IMR-90 (cell line): ENCODE measurements at regions not wholly inside any gene's neighbourhood (a gene's known extent, or its start where the extent isn't known, plus 50 kb on each side); places are given as distances from the start of the nearest gene placed in this dataset.

Experiments used
- ATAC-seq: fragments of 200-7000 bp; cut with Tn5 transposase; 2 replicates; pipeline ENCODE4 v1.9.1; 2020; ENCODE audit warnings: low read depth, mild to moderate bottlenecking, moderate library complexity
- BruUV-seq: library from RNA; stranded (reverse); fragments of 400-500 nt; replicated peaks from 2 replicates; lab custom pipeline; 2021; lab: Mats Ljungman, UMichigan
- CTCF ChIA-PET: fragments of 300-600 bp; formaldehyde crosslinking; extraction: SDS; loops from one replicate; lab custom pipeline; 2021; ENCODE audit warnings: antibody characterized with exemption; lab: Yijun Ruan, JAX
- POLR2A ChIA-PET: fragments of 300-600 bp; sonication (Branson Sonifier 250); formaldehyde crosslinking; loops from one replicate; lab custom pipeline; 2022; ENCODE audit warnings: antibody characterized with exemption; ENCODE audit not compliant: unreplicated experiment; lab: Charles Lee
- DNase-seq: peaks from one replicate; pipeline ENCODE4 v3.0.0; 2013
- H2AFZ ChIP-seq: replicated peaks from 2 replicates; pipeline ENCODE3; 2013; ENCODE audit warnings: low read length, mild to moderate bottlenecking; ENCODE audit not compliant: poor library complexity
- H2AK5ac ChIP-seq: 2 replicates; pipeline ENCODE4 v1.6.1; 2013; ENCODE audit warnings: low read depth, low read length, inconsistent platforms
- H2AK9ac ChIP-seq: replicated peaks from 2 replicates; pipeline ENCODE3; 2013; ENCODE audit warnings: mild to moderate bottlenecking, low read depth, low read length, moderate library complexity; ENCODE audit not compliant: poor library complexity
- H2BK120ac ChIP-seq: 2 replicates; pipeline ENCODE4 v1.6.1; 2013; ENCODE audit warnings: low read depth, low read length, inconsistent platforms
- H2BK15ac ChIP-seq: 3 replicates; pipeline ENCODE4 v1.6.1; 2013; ENCODE audit warnings: low read depth, low read length, inconsistent platforms
- H2BK20ac ChIP-seq: 2 replicates; pipeline ENCODE4 v1.6.1; 2013; ENCODE audit warnings: low read depth, mild to moderate bottlenecking, inconsistent platforms, low read length, moderate library complexity
- H2BK5ac ChIP-seq: 2 replicates; pipeline ENCODE4 v1.6.1; 2013; ENCODE audit warnings: mild to moderate bottlenecking, low read depth, low read length, inconsistent platforms; ENCODE audit not compliant: poor library complexity, severe bottlenecking
- H3K14ac ChIP-seq: replicated peaks from 2 replicates; pipeline ENCODE4 v1.6.1; 2013; ENCODE audit warnings: low read depth, low read length, inconsistent platforms
- H3K18ac ChIP-seq: 2 replicates; pipeline ENCODE4 v1.6.1; 2013; ENCODE audit warnings: low read depth, low read length, control low read depth
- H3K23ac ChIP-seq: 2 replicates; pipeline ENCODE4 v1.6.1; 2013; ENCODE audit warnings: low read depth, low read length, inconsistent platforms
- H3K27ac ChIP-seq: 2 replicates; pipeline ENCODE4 v1.5.1; 2013; ENCODE audit warnings: mild to moderate bottlenecking, control low read depth, low read length; ENCODE audit not compliant: insufficient read depth
- H3K27me3 ChIP-seq: 2 replicates; pipeline ENCODE4 v1.6.1; 2013; ENCODE audit warnings: low read length; ENCODE audit not compliant: control insufficient read depth, insufficient read depth
- H3K36me3 ChIP-seq: 2 replicates; pipeline ENCODE4 v1.6.1; 2013; ENCODE audit warnings: low read length, mixed read lengths; ENCODE audit not compliant: control insufficient read depth, insufficient read depth
- H3K4ac ChIP-seq: 2 replicates; pipeline ENCODE4 v1.6.1; 2013; ENCODE audit warnings: low read depth, low read length, inconsistent platforms
- H3K4me1 ChIP-seq: 2 replicates; pipeline ENCODE4 v1.6.1; 2013; ENCODE audit warnings: low read length, mixed read lengths; ENCODE audit not compliant: control insufficient read depth, insufficient read depth
- H3K4me2 ChIP-seq: 2 replicates; pipeline ENCODE4 v1.6.1; 2013; ENCODE audit warnings: low read depth, mild to moderate bottlenecking, control low read depth, low read length, moderate library complexity
- H3K4me3 ChIP-seq: 2 replicates; pipeline ENCODE4 v1.5.1; 2013; ENCODE audit warnings: low read depth, mild to moderate bottlenecking, control low read depth, low read length, moderate library complexity; ENCODE audit not compliant: insufficient read depth
- H3K56ac ChIP-seq: 2 replicates; pipeline ENCODE4 v1.6.1; 2013; ENCODE audit warnings: low read length, inconsistent platforms; ENCODE audit not compliant: insufficient read depth; ENCODE audit errors: extremely low read depth
- H3K79me1 ChIP-seq, 2 experiments: 2 replicates each; pipeline ENCODE4 v1.6.1; 2013; ENCODE audit warnings: low read length in 2 of 2, inconsistent platforms in 1 of 2, low read depth in 1 of 2
- H3K9ac ChIP-seq: 2 replicates; pipeline ENCODE4 v1.6.1; 2013; ENCODE audit warnings: low read depth, low read length, control low read depth
- H3K9me1 ChIP-seq: 2 replicates; pipeline ENCODE4 v1.6.1; 2013; ENCODE audit warnings: low read length, inconsistent platforms; ENCODE audit not compliant: insufficient read depth
- H3K9me3 ChIP-seq: 2 replicates; pipeline ENCODE4 v1.6.1; 2013; ENCODE audit warnings: low read length; ENCODE audit not compliant: control insufficient read depth, insufficient read depth
- H4K20me1 ChIP-seq: 2 replicates; pipeline ENCODE4 v1.6.1; 2013; ENCODE audit warnings: low read length, inconsistent platforms; ENCODE audit not compliant: insufficient read depth
- H4K5ac ChIP-seq: 2 replicates; pipeline ENCODE4 v1.6.1; 2013; ENCODE audit warnings: mild to moderate bottlenecking, low read depth, low read length, control low read depth
- H4K8ac ChIP-seq, 2 experiments: 2 replicates each; pipeline ENCODE4 v1.6.1; 2013; ENCODE audit warnings: low read depth in 2 of 2, low read length in 2 of 2, control low read depth in 1 of 2, inconsistent platforms in 1 of 2
- H4K91ac ChIP-seq: 2 replicates; pipeline ENCODE4 v1.6.1; 2013; ENCODE audit warnings: low read depth, low read length, inconsistent platforms; ENCODE audit not compliant: insufficient read depth
- BHLHE40 ChIP-seq: fragments of 150-350 bp; IDR thresholded peaks from 2 replicates; pipeline ENCODE4 v1.6.1; 2016; ENCODE audit warnings: mild to moderate bottlenecking, low read depth, low read length
- CEBPB ChIP-seq: IDR thresholded peaks from 2 replicates; pipeline ENCODE4 v1.6.1; 2012; ENCODE audit warnings: low read depth, low read length, improper control_type of control experiment
- CHD1 ChIP-seq: IDR thresholded peaks from 2 replicates; pipeline ENCODE4 v1.6.1; 2012; ENCODE audit warnings: low read depth, low read length, improper control_type of control experiment
- FOS ChIP-seq: fragments of 150-350 bp; IDR thresholded peaks from 2 replicates; pipeline ENCODE4 v1.6.1; 2016; ENCODE audit warnings: low read depth, low read length
- MAFK ChIP-seq: IDR thresholded peaks from 2 replicates; pipeline ENCODE4 v1.6.1; 2012; ENCODE audit warnings: low read depth, low read length, improper control_type of control experiment
- MAZ ChIP-seq: IDR thresholded peaks from 2 replicates; pipeline ENCODE4 v1.6.1; 2012; ENCODE audit warnings: low read depth, mild to moderate bottlenecking, low read length, improper control_type of control experiment, moderate library complexity, borderline replicate concordance
- MXI1 ChIP-seq: IDR thresholded peaks from 2 replicates; pipeline ENCODE4 v1.6.1; 2012; ENCODE audit warnings: low read depth, mild to moderate bottlenecking, low read length, moderate library complexity, borderline replicate concordance
- NFE2L2 ChIP-seq: fragments of 150-350 bp; IDR thresholded peaks from 2 replicates; pipeline ENCODE4 v1.6.1; 2016; ENCODE audit warnings: low read depth, mild to moderate bottlenecking, low read length
- POLR2A ChIP-seq: IDR thresholded peaks from 2 replicates; pipeline ENCODE4 v1.6.1; 2012; ENCODE audit warnings: mild to moderate bottlenecking, low read depth, low read length
- RAD21 ChIP-seq: IDR thresholded peaks from 2 replicates; pipeline ENCODE4 v1.6.1; 2012; ENCODE audit warnings: low read length, improper control_type of control experiment
- RCOR1 ChIP-seq: IDR thresholded peaks from 2 replicates; pipeline ENCODE4 v1.6.1; 2012; ENCODE audit warnings: mild to moderate bottlenecking, low read length, improper control_type of control experiment; ENCODE audit not compliant: insufficient replicate concordance
- RFX5 ChIP-seq: IDR thresholded peaks from 2 replicates; pipeline ENCODE4 v1.8.0; 2012; ENCODE audit warnings: low read depth, mild to moderate bottlenecking, low read length, moderate library complexity
- SMC3 ChIP-seq: fragments of 150-350 bp; IDR thresholded peaks from 2 replicates; pipeline ENCODE4 v1.6.1; 2016; ENCODE audit warnings: low read depth, mild to moderate bottlenecking, antibody characterized with exemption, low read length, moderate library complexity
- WGBS, 2 experiments: methylation state at CpG; one replicate each; pipeline versions ENCODE4 v1.1.5 to v1.1.7; 2013; ENCODE audit warnings: missing lambda C conversion rate in 2 of 2; ENCODE audit not compliant: insufficient read length in 1 of 2; ENCODE audit errors: extremely low coverage in 2 of 2; 5-methylcytosine and 5-hydroxymethylcytosine counted together
- dilution Hi-C: fragments of 300-500 bp; cut with HindIII; formaldehyde crosslinking; loops from one replicate; pipeline ENCODE4 v1.14.3; 2018; ENCODE audit warnings: low sequenced_read_pairs; ENCODE audit not compliant: unreplicated experiment
- in situ Hi-C: fragments of 300-500 bp; cut with MboI; formaldehyde crosslinking; loops from 3 replicates; pipeline ENCODE4 v1.14.3; 2019; ENCODE audit warnings: low sequenced_read_pairs, inconsistent platforms, mixed read lengths
- intact Hi-C: fragments of 100-400 bp; cut with micrococcal nuclease; formaldehyde crosslinking; loops from 2 replicates; pipeline ENCODE4 v1.10.0; 2022
- TF ChIP-seq, protein P1 (sequence below): fragments of 150-350 bp; IDR thresholded peaks from 2 replicates; pipeline ENCODE4 v1.6.1; 2016; ENCODE audit warnings: low read depth, mild to moderate bottlenecking, low read length, moderate library complexity, borderline replicate concordance
- TF ChIP-seq, protein P2 (sequence below): conservative IDR thresholded peaks from 2 replicates; pipeline ENCODE4 v1.5.1; 2012; ENCODE audit warnings: mild to moderate bottlenecking, low read depth, low read length, improper control_type of control experiment
- TF ChIP-seq, protein P3 (sequence below): fragments of 150-350 bp; IDR thresholded peaks from 2 replicates; pipeline ENCODE4 v1.6.1; 2017; ENCODE audit warnings: mild to moderate bottlenecking, antibody characterized with exemption, low read length, low read depth

DNA sequence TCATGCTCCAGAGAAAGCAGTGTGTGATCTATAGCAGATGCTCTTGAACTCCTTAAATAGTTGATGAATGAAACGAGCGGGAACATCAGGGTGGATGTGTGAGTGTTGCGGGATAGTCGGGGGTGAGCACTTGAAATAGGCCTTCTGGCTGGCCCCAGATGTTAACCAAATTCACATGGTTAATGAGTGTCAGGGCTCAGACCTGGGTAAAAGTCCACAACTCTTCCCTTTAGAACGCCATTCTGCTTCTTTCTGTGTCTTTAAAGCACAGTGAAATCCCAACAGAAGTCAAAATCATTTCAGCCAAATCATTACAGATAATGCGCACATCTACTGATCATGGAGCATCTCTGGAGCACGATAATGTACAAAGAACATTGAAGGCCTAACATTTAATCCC is 249.4 kb upstream of the BOD1L1 start:
- DNase-seq (no peak), ATAC-seq (no peak)
- in situ Hi-C loops: no loop called here
- no peaks in the 10 kb centered on the region for H3K9me3 ChIP-seq
- CTCF ChIA-PET: no interaction called here
- H4K91ac ChIP-seq: no peak overlapping the region
- no TSS peak for BruUV-seq
- H3K4me1 ChIP-seq: no peaks in the 10 kb centered on the region
- intact Hi-C loops: no loop called here
- H2BK120ac ChIP-seq: no peak overlapping the region
- no peak overlapping the region for H3K4me3 ChIP-seq
- no peak overlapping the region for H2AK5ac ChIP-seq
- H3K27ac ChIP-seq: no peak overlapping the region
- no peaks in the 10 kb centered on the region for H3K27me3 ChIP-seq
- no peak overlapping the region for H3K9ac ChIP-seq
- no peak overlapping the region for H3K56ac ChIP-seq
- POLR2A ChIA-PET: no interaction called here
- H2BK5ac ChIP-seq: no peak overlapping the region
- no peak overlapping the region for H4K5ac ChIP-seq
- H3K14ac ChIP-seq: no peak overlapping the region
- no peaks in the 10 kb centered on the region for H3K79me1 ChIP-seq
- 83% methylated on average over 1 of the region's 7 CpGs; no CpG with 5 or more reads in 1 of the 2 experiments for WGBS, 2 experiments
- H3K9me1 ChIP-seq: no peaks in the 10 kb centered on the region
- H2BK15ac ChIP-seq: no peak overlapping the region
- H2AFZ ChIP-seq: no peak overlapping the region
- TF ChIP-seq NFE2L2: no peak
- no peak for TF ChIP-seq MAZ
- TF ChIP-seq POLR2A: no peak
- no peak for TF ChIP-seq MXI1
- no peak for TF ChIP-seq FOS
- no peak for TF ChIP-seq BHLHE40
- TF ChIP-seq, protein P1, sequence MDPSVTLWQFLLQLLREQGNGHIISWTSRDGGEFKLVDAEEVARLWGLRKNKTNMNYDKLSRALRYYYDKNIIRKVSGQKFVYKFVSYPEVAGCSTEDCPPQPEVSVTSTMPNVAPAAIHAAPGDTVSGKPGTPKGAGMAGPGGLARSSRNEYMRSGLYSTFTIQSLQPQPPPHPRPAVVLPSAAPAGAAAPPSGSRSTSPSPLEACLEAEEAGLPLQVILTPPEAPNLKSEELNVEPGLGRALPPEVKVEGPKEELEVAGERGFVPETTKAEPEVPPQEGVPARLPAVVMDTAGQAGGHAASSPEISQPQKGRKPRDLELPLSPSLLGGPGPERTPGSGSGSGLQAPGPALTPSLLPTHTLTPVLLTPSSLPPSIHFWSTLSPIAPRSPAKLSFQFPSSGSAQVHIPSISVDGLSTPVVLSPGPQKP: no peak
- TF ChIP-seq RFX5: no peak
- TF ChIP-seq SMC3: no peak
- no peak for TF ChIP-seq RAD21
- TF ChIP-seq, protein P2, sequence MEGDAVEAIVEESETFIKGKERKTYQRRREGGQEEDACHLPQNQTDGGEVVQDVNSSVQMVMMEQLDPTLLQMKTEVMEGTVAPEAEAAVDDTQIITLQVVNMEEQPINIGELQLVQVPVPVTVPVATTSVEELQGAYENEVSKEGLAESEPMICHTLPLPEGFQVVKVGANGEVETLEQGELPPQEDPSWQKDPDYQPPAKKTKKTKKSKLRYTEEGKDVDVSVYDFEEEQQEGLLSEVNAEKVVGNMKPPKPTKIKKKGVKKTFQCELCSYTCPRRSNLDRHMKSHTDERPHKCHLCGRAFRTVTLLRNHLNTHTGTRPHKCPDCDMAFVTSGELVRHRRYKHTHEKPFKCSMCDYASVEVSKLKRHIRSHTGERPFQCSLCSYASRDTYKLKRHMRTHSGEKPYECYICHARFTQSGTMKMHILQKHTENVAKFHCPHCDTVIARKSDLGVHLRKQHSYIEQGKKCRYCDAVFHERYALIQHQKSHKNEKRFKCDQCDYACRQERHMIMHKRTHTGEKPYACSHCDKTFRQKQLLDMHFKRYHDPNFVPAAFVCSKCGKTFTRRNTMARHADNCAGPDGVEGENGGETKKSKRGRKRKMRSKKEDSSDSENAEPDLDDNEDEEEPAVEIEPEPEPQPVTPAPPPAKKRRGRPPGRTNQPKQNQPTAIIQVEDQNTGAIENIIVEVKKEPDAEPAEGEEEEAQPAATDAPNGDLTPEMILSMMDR: no peak
- TF ChIP-seq CHD1: no peak
- no peak for TF ChIP-seq CEBPB
- TF ChIP-seq RCOR1: no peak
- TF ChIP-seq, protein P3, sequence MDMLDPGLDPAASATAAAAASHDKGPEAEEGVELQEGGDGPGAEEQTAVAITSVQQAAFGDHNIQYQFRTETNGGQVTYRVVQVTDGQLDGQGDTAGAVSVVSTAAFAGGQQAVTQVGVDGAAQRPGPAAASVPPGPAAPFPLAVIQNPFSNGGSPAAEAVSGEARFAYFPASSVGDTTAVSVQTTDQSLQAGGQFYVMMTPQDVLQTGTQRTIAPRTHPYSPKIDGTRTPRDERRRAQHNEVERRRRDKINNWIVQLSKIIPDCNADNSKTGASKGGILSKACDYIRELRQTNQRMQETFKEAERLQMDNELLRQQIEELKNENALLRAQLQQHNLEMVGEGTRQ: no peak
- TF ChIP-seq MAFK: no peak
- no peak overlapping the region for H4K8ac ChIP-seq
- H3K36me3 ChIP-seq: no peaks in the 10 kb centered on the region
- no peaks in the 10 kb centered on the region for H4K20me1 ChIP-seq
- H3K4ac ChIP-seq: no peak overlapping the region
- dilution Hi-C loops: no loop called here
- no peak overlapping the region for H3K23ac ChIP-seq
- H3K4me2 ChIP-seq: no peak overlapping the region
- H2AK9ac ChIP-seq: no peak overlapping the region
- H3K18ac ChIP-seq: no peak overlapping the region
- H2BK20ac ChIP-seq: no peak overlapping the region
